Vagina (tissue), 2 donors: ENCODE measurements at regions not wholly inside any gene's neighbourhood (a gene's known extent, or its start where the extent isn't known, plus 50 kb on each side); places are given as distances from the start of the nearest gene placed in this dataset.

Source experiments
- DNase-seq, 2 donors: peaks; one replicate each; pipeline ENCODE4 v3.0.0-alpha.2; 2017; ENCODE audit errors: extremely low spot score in 2 of 2
- H3K27ac ChIP-seq: fragments of 200-600 bp; sonication (generic); one replicate; pipeline ENCODE4 v1.5.1; 2019
- H3K27me3 ChIP-seq: fragments of 200-600 bp; sonication (generic); one replicate; pipeline ENCODE4 v1.5.1; 2019
- H3K36me3 ChIP-seq, 2 donors: fragments of 200-600 bp; sonication (generic); one replicate each; pipeline ENCODE4 v1.5.1; 2017 to 2019
- H3K4me1 ChIP-seq: fragments of 200-600 bp; sonication (generic); one replicate; pipeline ENCODE4 v1.5.1; 2019
- H3K4me3 ChIP-seq, 2 donors: fragments of 200-600 bp; sonication (generic); 1 replicate in 1 of 2; 2 replicates in 1 of 2; pipeline ENCODE4 v1.5.1; 2016 to 2019
- H3K9me3 ChIP-seq: fragments of 200-600 bp; sonication (generic); one replicate; pipeline ENCODE4 v1.5.1; 2019
- CTCF ChIP-seq, 3 experiments: fragments of 450-650 bp in 2 of 3; fragments of 200-600 bp in 1 of 3; sonication (generic) in 1 of 3; IDR thresholded peaks; one replicate each; pipeline ENCODE4 v1.5.1; 2017 to 2019; ENCODE audit warnings: antibody characterized with exemption in 3 of 3, mild to moderate bottlenecking in 2 of 3, moderate library complexity in 2 of 3
- POLR2A ChIP-seq, 2 donors: fragments of 450-650 bp; IDR thresholded peaks; one replicate each; pipeline ENCODE4 v1.6.1; 2017; ENCODE audit warnings: antibody characterized with exemption in 2 of 2, mild to moderate bottlenecking in 2 of 2, moderate library complexity in 2 of 2
- POLR2AphosphoS5 ChIP-seq, 2 donors: sonication (generic); formaldehyde crosslinking; IDR thresholded peaks; one replicate each; pipeline ENCODE4 v1.9.0; 2017; ENCODE audit warnings: antibody characterized with exemption in 2 of 2, mild to moderate bottlenecking in 2 of 2, low read depth in 1 of 2; ENCODE audit not compliant: insufficient read depth in 1 of 2
- intact Hi-C: fragments of 100-400 bp; cut with DNase I; formaldehyde crosslinking; loops from one replicate; pipeline ENCODE4 v1.15.1; 2023

DNA sequence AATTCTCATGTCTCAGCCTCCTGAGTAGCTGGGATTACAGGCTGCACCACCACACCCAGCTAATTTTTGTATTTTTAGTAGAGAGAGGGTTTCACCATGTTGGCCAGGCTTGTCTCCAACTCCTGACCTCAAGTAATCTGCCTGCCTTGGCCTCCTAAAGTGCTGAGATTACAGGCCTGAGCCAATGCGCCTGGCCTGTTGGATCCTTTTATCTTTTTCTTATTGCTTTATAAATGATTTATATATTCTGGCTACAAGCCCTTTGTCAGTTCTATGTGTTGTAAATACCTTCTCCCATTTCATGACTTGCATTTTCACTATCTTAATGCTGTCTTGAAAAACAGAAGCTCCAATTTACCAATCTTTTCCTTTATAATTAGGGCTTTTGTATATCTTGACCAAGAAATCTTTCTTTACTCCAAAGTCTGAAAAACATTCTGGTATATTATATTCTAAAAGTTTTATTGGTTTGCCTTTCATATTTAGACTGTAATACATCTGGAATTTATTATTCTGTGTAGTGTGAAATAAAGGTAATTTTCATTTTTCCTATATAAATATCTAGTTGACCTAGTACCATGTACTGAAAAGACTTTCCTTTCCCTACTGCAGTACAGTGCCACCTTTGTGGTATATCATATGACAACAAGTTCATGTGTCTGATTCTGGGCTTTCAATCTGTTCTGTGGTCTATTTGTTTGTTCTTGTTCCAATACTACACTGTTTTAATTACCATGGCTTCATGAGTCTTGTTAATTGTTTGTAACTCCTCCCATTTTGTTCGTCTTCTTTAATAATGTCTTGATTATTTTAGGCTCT lies 52.9 kb upstream of the RNU6-1 start:
- DNase-seq, result no peak
- TF ChIP-seq POLR2AphosphoS5 (IDR thresholded peaks at IDR 0.05; ENCODE audit: insufficient read depth in 1 of 2, low read depth in 1 of 2), result no peak
- no peak for TF ChIP-seq POLR2A (IDR thresholded peaks at IDR 0.05)
- TF ChIP-seq CTCF (IDR thresholded peaks at IDR 0.05), result no peak
- H3K4me3 ChIP-seq, result no peak overlapping the region
- intact Hi-C loops, result no loop called here
- H3K36me3 ChIP-seq, result no peaks in the 10 kb centered on the region
- no peaks in the 10 kb centered on the region for H3K27me3 ChIP-seq
- peaks cover 24% of the 10 kb centered on the region for H3K4me1 ChIP-seq
- no peaks in the 10 kb centered on the region for H3K9me3 ChIP-seq
- no peak overlapping the region for H3K27ac ChIP-seq

DNA sequence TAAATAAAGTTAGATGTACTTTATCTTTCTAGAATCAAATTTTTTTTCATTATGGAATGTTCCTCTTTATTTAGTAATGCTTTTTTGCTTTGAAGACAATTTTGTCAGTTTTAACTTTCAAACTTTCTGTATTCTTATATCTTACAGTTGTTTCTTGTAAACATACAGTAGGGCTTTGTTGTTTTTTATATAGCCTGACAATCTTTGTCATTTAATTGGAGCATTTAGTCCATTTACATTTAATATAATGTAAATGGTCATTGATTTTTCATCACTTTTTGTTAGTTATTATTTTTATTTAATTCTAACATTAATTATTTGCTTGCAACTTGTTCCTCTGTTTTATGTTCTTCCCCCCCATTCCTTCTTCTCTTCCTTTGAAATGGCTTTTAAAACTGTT lies 55.4 kb upstream of the RNU6-1 start:
- no peaks in the 10 kb centered on the region for H3K36me3 ChIP-seq
- H3K27ac ChIP-seq, result no peak overlapping the region
- intact Hi-C loops, result no loop called here
- H3K4me3 ChIP-seq, result no peak overlapping the region
- no peak for TF ChIP-seq POLR2A (IDR thresholded peaks at IDR 0.05)
- TF ChIP-seq POLR2AphosphoS5 (IDR thresholded peaks at IDR 0.05; ENCODE audit: insufficient read depth in 1 of 2, low read depth in 1 of 2), result no peak
- TF ChIP-seq CTCF (IDR thresholded peaks at IDR 0.05), result no peak
- H3K4me1 ChIP-seq, result peaks cover 26% of the 10 kb centered on the region
- DNase-seq, result no peak
- no peaks in the 10 kb centered on the region for H3K9me3 ChIP-seq
- no peaks in the 10 kb centered on the region for H3K27me3 ChIP-seq

DNA sequence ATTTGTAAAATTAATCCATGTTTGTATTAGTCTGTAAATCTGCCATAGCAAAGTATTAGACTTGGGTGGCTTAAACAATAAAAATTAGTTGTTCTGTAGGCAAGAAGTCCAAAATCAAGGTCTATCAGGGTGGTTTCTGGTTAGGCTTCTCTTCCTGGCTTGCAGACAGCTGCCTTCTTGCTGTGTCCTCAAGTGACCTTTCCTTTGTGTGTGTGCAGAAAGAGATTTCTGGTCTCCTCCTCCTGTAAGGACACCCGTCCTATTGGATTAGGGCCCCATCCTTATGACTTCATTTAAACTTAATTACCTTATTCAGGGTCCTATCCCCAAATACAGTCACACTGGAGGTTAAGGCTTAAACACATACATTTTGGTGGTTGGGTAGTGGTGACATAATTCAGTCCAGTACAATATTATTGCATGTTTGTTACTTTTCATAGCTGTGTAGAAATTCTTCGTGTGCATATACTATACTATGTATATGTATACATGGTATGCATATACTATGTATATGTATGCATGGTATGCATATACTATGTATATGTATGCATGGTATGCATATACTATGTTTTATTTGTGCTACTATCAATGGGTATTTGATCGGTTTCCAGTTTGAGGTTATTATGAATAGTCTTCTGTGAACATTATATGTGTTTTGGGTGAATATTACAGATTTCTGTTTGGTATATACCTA lies 57.9 kb upstream of the RNU6-1 start:
- H3K4me3 ChIP-seq, result no peak overlapping the region

DNA sequence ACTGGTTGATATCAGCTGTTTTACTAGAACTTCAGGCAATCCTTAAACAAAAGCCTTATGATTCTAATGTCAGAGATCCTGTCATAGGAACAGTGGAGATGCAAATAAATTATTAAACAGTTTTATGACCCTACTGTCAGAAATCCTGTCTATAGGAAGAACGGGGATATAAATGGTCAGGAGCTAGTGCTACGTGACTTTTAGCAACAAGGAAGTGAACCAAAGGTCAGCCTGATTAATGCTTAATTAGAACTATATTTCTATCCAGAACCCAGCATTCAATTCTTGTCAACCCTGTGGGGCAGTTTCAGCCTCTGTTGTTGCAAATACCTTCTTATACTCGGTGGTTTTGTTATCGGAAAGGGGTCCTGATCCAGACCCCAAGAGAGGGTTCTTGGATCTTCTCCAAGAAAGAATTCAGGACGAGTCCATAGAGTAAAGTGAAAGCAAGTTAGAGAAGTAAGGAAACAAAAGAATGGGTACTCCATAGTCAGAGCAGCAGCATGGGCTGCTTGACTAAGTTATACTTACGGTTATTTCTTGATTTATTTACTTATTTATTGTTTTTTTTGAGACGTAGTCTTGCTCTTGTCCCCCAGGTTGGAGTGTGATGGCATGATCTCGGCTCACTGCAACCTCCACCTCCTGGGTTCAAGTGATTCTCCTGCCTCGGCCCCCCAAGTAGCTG lies 59.9 kb upstream of the RNU6-1 start:
- no peak overlapping the region for H3K4me3 ChIP-seq
- no peak for DNase-seq
- H3K9me3 ChIP-seq, result no peaks in the 10 kb centered on the region
- H3K27ac ChIP-seq, result no peak overlapping the region
- no peak for TF ChIP-seq CTCF (IDR thresholded peaks at IDR 0.05)
- no peak for TF ChIP-seq POLR2A (IDR thresholded peaks at IDR 0.05)
- no peak for TF ChIP-seq POLR2AphosphoS5 (IDR thresholded peaks at IDR 0.05; ENCODE audit: insufficient read depth in 1 of 2, low read depth in 1 of 2)
- intact Hi-C loops, result no loop called here
- H3K36me3 ChIP-seq, result no peaks in the 10 kb centered on the region
- H3K4me1 ChIP-seq, result peaks cover 7% of the 10 kb centered on the region
- no peaks in the 10 kb centered on the region for H3K27me3 ChIP-seq

More for the DNA sequence above, 57.9 kb upstream of the RNU6-1 start:
- intact Hi-C loops, result no loop called here
- TF ChIP-seq CTCF (IDR thresholded peaks at IDR 0.05) (no peak), POLR2A (IDR thresholded peaks at IDR 0.05) (no peak), POLR2AphosphoS5 (IDR thresholded peaks at IDR 0.05; ENCODE audit: insufficient read depth in 1 of 2, low read depth in 1 of 2) (no peak)
- Histone ChIP-seq H3K9me3 (no peaks in the 10 kb centered on the region), H3K4me1 (peaks cover 13% of the 10 kb centered on the region), H3K36me3 (no peaks in the 10 kb centered on the region), H3K27ac (no peak overlapping the region), H3K27me3 (no peaks in the 10 kb centered on the region)
- no peak for DNase-seq
